ENCODE measurements at regions not wholly inside any gene's neighbourhood (a gene's known extent, or its start where the extent isn't known, plus 50 kb on each side); places are given as distances from the start of the nearest gene placed in this dataset.

DNA sequence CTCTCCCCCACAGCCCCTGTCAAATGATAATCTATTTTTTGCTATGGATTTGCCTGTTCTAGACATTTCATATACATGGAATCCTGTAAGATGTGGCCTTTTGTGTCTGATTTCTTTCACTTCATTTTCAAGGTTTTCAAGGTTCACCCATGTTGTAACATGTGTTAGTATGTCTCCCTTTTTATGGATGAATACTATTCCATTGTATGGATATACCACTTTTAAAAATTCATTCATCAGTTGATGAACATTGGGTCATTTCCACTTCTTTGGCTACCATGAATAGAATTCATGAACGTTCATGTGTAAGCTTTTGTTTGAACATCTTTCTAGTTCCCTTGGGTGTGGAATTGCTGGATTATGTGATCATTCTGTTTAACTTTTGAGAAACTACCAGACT lies 94.7 kb upstream of the ZNF366 start:
- H3K4me2 ChIP-seq (ENCODE audit: insufficient read depth, insufficient read length, low read length) = no peak overlapping the region
- H3K79me2 ChIP-seq (ENCODE audit: insufficient read depth, low read length) = no peaks in the 10 kb centered on the region
- H3K56ac ChIP-seq (ENCODE audit: insufficient read length, low read depth, low read length) = no peak overlapping the region
- no peak overlapping the region for H2BK5ac ChIP-seq (ENCODE audit: insufficient read length, low read length)
- H3T11ph ChIP-seq (ENCODE audit: low read length) = no peak overlapping the region
- no CpG with 5 or more reads among the region's 1 CpG for WGBS (ENCODE audit: extremely low coverage, insufficient read length, low lambda C conversion rate)
- no peak overlapping the region for H3K14ac ChIP-seq (ENCODE audit: insufficient read depth, low read length)
- no peak overlapping the region for H2BK12ac ChIP-seq (ENCODE audit: insufficient read length, low read depth, low read length)
- H3K18ac ChIP-seq (ENCODE audit: insufficient read length, low read depth, low read length) = no peak overlapping the region
- no peak overlapping the region for H3K27ac ChIP-seq (ENCODE audit: insufficient read length, low read depth, low read length)
- no peaks in the 10 kb centered on the region for H3K23me2 ChIP-seq (ENCODE audit: insufficient read length, low read depth, low read length, poor library complexity, severe bottlenecking)
- Mint-ChIP-seq H3K27ac (no peak overlapping the region), H3K36me3 (ENCODE audit: insufficient read depth in 1 of 3, low read depth in 3 of 3) (peaks cover 0 to 13% (median 7%) of the 10 kb centered on the region in 3 experiments; a peak in 4 of 7 replicates), H3K9me3 (peaks cover 8% of the 10 kb centered on the region in 2 experiments; a peak in 3 of 5 replicates), H3K4me3 (no peak overlapping the region), H3K27me3 (ENCODE audit: low read depth) (no peaks in the 10 kb centered on the region), H3K4me1 (peaks cover 0 to 9% of the 10 kb centered on the region in 2 experiments; a peak in 2 of 4 replicates)
- H2AFZ ChIP-seq (ENCODE audit: low read length) = no peak overlapping the region
- H2BK20ac ChIP-seq (ENCODE audit: low read depth, low read length, poor library complexity, severe bottlenecking) = no peak overlapping the region
- H3K9me3 ChIP-seq (ENCODE audit: control insufficient read depth, low read depth, low read length) = no peaks in the 10 kb centered on the region
- no peak overlapping the region for H3K4ac ChIP-seq (ENCODE audit: low read depth, low read length)
- no peak overlapping the region for H3K23ac ChIP-seq (ENCODE audit: insufficient read length, low read depth, low read length)
- no peak overlapping the region for H4K5ac ChIP-seq (ENCODE audit: insufficient read length, low read depth, low read length)
- TF ChIP-seq, protein P1, sequence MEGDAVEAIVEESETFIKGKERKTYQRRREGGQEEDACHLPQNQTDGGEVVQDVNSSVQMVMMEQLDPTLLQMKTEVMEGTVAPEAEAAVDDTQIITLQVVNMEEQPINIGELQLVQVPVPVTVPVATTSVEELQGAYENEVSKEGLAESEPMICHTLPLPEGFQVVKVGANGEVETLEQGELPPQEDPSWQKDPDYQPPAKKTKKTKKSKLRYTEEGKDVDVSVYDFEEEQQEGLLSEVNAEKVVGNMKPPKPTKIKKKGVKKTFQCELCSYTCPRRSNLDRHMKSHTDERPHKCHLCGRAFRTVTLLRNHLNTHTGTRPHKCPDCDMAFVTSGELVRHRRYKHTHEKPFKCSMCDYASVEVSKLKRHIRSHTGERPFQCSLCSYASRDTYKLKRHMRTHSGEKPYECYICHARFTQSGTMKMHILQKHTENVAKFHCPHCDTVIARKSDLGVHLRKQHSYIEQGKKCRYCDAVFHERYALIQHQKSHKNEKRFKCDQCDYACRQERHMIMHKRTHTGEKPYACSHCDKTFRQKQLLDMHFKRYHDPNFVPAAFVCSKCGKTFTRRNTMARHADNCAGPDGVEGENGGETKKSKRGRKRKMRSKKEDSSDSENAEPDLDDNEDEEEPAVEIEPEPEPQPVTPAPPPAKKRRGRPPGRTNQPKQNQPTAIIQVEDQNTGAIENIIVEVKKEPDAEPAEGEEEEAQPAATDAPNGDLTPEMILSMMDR (conservative IDR thresholded peaks at IDR 0.05) = no peak
- H4K20me1 ChIP-seq (ENCODE audit: control insufficient read depth, insufficient read depth, insufficient read length) = no peaks in the 10 kb centered on the region
- no peak overlapping the region for H2BK120ac ChIP-seq (ENCODE audit: low read depth, low read length, poor library complexity, severe bottlenecking)
- H2BK15ac ChIP-seq (ENCODE audit: low read depth, low read length) = no peak overlapping the region
- no peaks in the 10 kb centered on the region for H3K27me3 ChIP-seq (ENCODE audit: insufficient read depth, low read length)
- H3K79me1 ChIP-seq (ENCODE audit: insufficient read depth, low read depth, low read length, poor library complexity, severe bottlenecking) = no peaks in the 10 kb centered on the region
- no peak overlapping the region for H4K91ac ChIP-seq (ENCODE audit: insufficient read length, low read depth, low read length)
- no peak overlapping the region for H2AK5ac ChIP-seq (ENCODE audit: insufficient read length, low read length)
- no peak for DNase-seq
- no peak overlapping the region for H3K9ac ChIP-seq (ENCODE audit: extremely low read depth, insufficient read length, low read length)
- H3K4me1 ChIP-seq (ENCODE audit: insufficient read depth, low read length) = no peaks in the 10 kb centered on the region; the same call in 1 of the 2 replicates
- no peak overlapping the region for H4K8ac ChIP-seq (replicated peaks; ENCODE audit: insufficient read length, low read depth, low read length)

All from H9 (cell line).